DND-41 (cell line): ENCODE measurements at regions not wholly inside any gene's neighbourhood (a gene's known extent, or its start where the extent isn't known, plus 50 kb on each side); places are given as distances from the start of the nearest gene placed in this dataset.
"Not testable (repeated sequence)": the region's sequence is repeated elsewhere in the genome, so short reads cannot be mapped to it uniquely, and the experiment has no call there.

Experiments used
- ATAC-seq: fragments of 200-7000 bp; cut with Tn5 transposase; 3 replicates; pipeline ENCODE4 v1.9.1; 2021; ENCODE audit warnings: low read depth; ENCODE audit not compliant: insufficient read depth
- DNase-seq: peaks from one replicate; pipeline ENCODE4 v3.0.0-alpha.2; 2020
- H2AFZ ChIP-seq: 2 replicates; pipeline ENCODE4 v1.6.0; 2012; ENCODE audit warnings: low read depth, low read length
- H3K27ac ChIP-seq: 2 replicates; pipeline ENCODE4 v1.5.1; 2012; ENCODE audit warnings: low read length, inconsistent platforms
- H3K27me3 ChIP-seq: fragments of 200-600 bp; sonication (generic); 2 replicates; pipeline ENCODE4 v1.6.0; 2012; ENCODE audit warnings: low read length, mild to moderate bottlenecking, inconsistent platforms; ENCODE audit not compliant: insufficient read depth, poor library complexity
- H3K36me3 ChIP-seq: 2 replicates; pipeline ENCODE4 v1.5.1; 2012; ENCODE audit warnings: low read length, inconsistent platforms; ENCODE audit not compliant: insufficient read depth
- H3K4me1 ChIP-seq: 2 replicates; pipeline ENCODE4 v1.5.1; 2012; ENCODE audit warnings: mild to moderate bottlenecking, low read length; ENCODE audit not compliant: insufficient read depth
- H3K4me2 ChIP-seq: 2 replicates; pipeline ENCODE4 v1.6.0; 2012; ENCODE audit warnings: mild to moderate bottlenecking, moderate library complexity, low read length, inconsistent platforms; ENCODE audit not compliant: insufficient read depth
- H3K4me3 ChIP-seq, 2 experiments: fragments of 200-600 bp in 1 of 2; shearing (Covaris generic) in 1 of 2; 2 replicates each; pipeline ENCODE4 v1.5.1; 2012 to 2016; ENCODE audit warnings: inconsistent platforms in 2 of 2, low read length in 2 of 2, mild to moderate bottlenecking in 2 of 2, low read depth in 1 of 2, moderate library complexity in 1 of 2
- H3K79me2 ChIP-seq: 2 replicates; pipeline ENCODE4 v1.6.0; 2012; ENCODE audit warnings: low read length, inconsistent platforms; ENCODE audit not compliant: insufficient read depth
- H3K9ac ChIP-seq: 2 replicates; pipeline ENCODE4 v1.6.0; 2012; ENCODE audit warnings: low read depth, mild to moderate bottlenecking, inconsistent platforms, low read length, moderate library complexity
- H3K9me3 ChIP-seq: 2 replicates; pipeline ENCODE4 v1.5.1; 2012; ENCODE audit warnings: low read length, moderate library complexity, mild to moderate bottlenecking, inconsistent platforms; ENCODE audit not compliant: insufficient read depth, severe bottlenecking
- H4K20me1 ChIP-seq: 2 replicates; pipeline ENCODE4 v1.6.0; 2012; ENCODE audit warnings: low read length; ENCODE audit not compliant: insufficient read depth

DNA sequence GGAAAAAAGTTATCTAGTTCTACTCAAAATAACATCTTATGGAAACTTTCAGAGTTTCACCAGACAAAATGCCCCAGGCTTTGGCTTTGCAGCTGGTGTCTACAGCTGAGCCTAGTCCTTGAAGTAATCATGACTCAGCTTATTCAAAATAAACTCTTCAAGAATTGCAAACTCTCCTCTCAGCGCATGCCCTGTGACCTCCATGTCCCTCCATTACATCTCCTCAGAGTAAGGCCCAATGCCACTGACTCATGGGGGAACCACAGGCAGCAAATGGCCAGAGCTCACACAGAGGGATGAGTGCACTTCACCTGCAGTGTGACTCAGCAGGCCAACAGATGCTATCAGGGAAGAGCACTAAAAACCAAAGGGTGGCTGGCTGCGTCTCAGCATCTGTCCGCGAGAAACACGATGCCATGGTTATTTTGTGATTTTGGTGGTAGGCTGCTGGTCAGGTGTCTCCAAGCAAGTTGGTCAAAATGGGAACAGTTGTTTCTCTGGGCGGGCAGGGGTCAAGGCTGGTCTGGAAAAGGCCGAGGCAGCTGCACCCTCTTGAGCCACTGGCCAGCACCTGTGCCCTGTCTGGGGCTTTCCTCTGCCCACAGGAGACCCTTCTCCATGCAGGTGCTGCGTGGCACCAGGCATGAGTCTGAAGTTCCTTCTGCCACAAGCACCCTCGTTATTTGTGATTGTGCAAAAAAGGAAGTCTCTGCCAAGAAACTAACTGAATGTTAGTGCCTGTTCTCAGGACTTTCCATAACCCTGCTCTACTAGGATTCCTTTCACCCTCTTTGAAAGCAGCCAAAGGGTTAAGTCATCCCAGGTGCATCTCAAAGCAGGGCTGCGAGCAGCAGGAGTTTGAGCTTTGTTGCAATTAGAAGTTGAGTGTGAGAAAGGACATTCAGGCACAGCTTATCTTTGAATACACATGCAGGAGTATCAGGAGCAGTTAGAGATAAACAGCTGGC is 118.1 kb upstream of the PLGLB2 start:
- not testable (repeated sequence) for H3K4me3 ChIP-seq, H3K9ac ChIP-seq, H3K4me1 ChIP-seq, H2AFZ ChIP-seq, H3K27me3 ChIP-seq, DNase-seq, H4K20me1 ChIP-seq, H3K79me2 ChIP-seq, H3K4me2 ChIP-seq, H3K36me3 ChIP-seq, H3K27ac ChIP-seq, H3K9me3 ChIP-seq
- ATAC-seq = peak; percentile 62

GRCh38 chr2:87630892-87631291 is 117.0 kb upstream of the PLGLB2 start:
- H3K36me3 ChIP-seq, H3K4me3 ChIP-seq, ATAC-seq, DNase-seq, H3K9ac ChIP-seq, H3K9me3 ChIP-seq, H2AFZ ChIP-seq, H4K20me1 ChIP-seq, H3K4me1 ChIP-seq, H3K4me2 ChIP-seq, H3K27ac ChIP-seq, H3K27me3 ChIP-seq, H3K79me2 ChIP-seq: not testable (repeated sequence)

DNA sequence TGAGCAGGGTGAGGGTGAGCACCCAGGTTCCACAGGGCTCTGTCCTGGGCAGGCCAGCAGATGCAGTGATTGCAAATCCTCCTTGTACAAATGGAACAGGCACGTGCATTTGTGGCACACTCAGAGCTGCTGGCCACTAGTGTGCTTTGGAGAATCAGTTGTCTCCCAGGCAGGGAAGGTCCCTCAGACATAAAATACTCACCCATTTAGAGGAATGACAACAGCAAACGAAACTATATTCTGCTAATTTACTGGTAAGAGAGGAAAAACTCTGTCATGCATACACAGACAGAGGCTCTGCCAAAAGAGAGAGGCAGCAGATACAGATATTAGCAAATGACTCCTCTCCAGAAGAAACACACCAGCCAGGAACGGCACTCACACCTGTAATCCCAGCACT is 116.5 kb upstream of the PLGLB2 start:
- not testable (repeated sequence) for H3K4me2 ChIP-seq, H3K4me1 ChIP-seq, DNase-seq, ATAC-seq, H4K20me1 ChIP-seq, H3K4me3 ChIP-seq, H3K36me3 ChIP-seq, H3K27ac ChIP-seq, H3K79me2 ChIP-seq, H3K9me3 ChIP-seq, H3K27me3 ChIP-seq, H3K9ac ChIP-seq, H2AFZ ChIP-seq

- H3K9me3 ChIP-seq, DNase-seq, H2AFZ ChIP-seq, H3K27me3 ChIP-seq, H3K4me3 ChIP-seq, H3K4me2 ChIP-seq, H3K36me3 ChIP-seq, ATAC-seq, H4K20me1 ChIP-seq, H3K9ac ChIP-seq, H3K79me2 ChIP-seq, H3K4me1 ChIP-seq, H3K27ac ChIP-seq: not testable (repeated sequence)
Observed at GRCh38 chr2:87633287-87633963, 114.5 kb upstream of the PLGLB2 start.

GRCh38 chr2:87634106-87634505 is 113.8 kb upstream of the PLGLB2 start:
- not testable (repeated sequence) for H3K27me3 ChIP-seq, H2AFZ ChIP-seq, H3K9ac ChIP-seq, H3K9me3 ChIP-seq, H3K36me3 ChIP-seq, DNase-seq, H3K27ac ChIP-seq, H3K79me2 ChIP-seq, H4K20me1 ChIP-seq, H3K4me1 ChIP-seq, H3K4me2 ChIP-seq, H3K4me3 ChIP-seq, ATAC-seq

DNA sequence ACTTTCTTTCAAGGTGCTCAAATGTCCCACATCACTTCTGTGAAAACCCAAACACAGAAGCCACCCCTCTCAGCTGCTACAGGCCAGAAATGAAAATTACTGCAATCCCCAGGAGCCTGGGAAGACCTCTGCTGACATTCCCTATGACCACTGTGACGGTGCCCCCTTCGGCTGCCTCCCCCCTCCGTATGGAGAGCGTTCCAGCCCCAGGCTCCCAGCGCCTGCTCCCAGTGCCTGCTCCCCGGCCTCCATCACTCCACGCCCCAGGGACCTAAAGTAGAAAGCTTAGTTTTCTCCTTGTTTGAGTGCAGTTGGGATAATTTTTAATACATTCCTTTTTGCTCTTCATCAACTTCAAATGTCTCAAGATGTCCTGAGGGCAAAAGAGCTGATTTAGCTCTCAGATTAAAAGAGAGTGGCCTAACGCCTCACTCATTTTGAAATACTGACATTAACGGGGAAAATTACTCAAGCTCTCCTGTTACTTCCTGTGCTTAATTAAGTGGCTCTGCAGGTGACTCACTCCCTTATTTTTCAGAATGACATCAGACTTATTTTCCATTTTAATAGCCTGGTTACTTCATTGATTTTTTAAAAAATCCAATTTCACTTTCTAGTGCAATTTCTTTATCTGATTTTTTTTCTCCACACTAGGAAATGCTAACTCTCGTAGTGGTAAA is 112.8 kb upstream of the PLGLB2 start:
- H3K4me2 ChIP-seq, H3K9ac ChIP-seq, H3K4me3 ChIP-seq, H3K27ac ChIP-seq, DNase-seq, H3K27me3 ChIP-seq, H3K36me3 ChIP-seq, ATAC-seq, H3K4me1 ChIP-seq, H3K9me3 ChIP-seq, H2AFZ ChIP-seq, H4K20me1 ChIP-seq, H3K79me2 ChIP-seq: not testable (repeated sequence)

GRCh38 chr2:87636246-87636645 is 111.6 kb upstream of the PLGLB2 start:
- ATAC-seq, H3K4me2 ChIP-seq, H3K27ac ChIP-seq, H3K36me3 ChIP-seq, H3K79me2 ChIP-seq, H3K27me3 ChIP-seq, H3K9ac ChIP-seq, H3K9me3 ChIP-seq, H3K4me3 ChIP-seq, H2AFZ ChIP-seq, H3K4me1 ChIP-seq, H4K20me1 ChIP-seq, DNase-seq: not testable (repeated sequence)

DNA sequence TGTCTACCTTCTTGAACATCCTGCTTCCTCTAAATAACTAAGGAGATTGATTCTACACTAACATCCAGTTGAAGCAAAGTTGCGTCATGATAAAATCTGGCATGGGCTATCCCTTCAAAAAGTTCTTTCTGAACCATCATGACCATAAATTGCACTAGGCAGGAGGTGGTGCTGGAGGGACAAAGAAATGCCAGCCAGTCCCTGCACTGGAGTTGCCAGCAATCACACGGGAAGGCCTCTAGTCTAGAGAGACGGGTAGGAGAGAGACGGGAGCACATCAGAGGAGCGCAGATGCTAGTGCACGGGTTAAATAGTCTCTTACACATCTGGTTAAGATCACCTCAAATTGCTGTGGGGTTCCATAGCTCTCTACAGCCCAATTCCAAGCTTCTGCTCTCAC is 111.2 kb upstream of the PLGLB2 start:
- not testable (repeated sequence) for DNase-seq, H3K9me3 ChIP-seq, H3K4me1 ChIP-seq, H3K4me2 ChIP-seq, H3K36me3 ChIP-seq, H3K27ac ChIP-seq, ATAC-seq, H4K20me1 ChIP-seq, H2AFZ ChIP-seq, H3K79me2 ChIP-seq, H3K4me3 ChIP-seq, H3K9ac ChIP-seq, H3K27me3 ChIP-seq
